Stimulated activated CD8-positive, alpha-beta memory T cell treated with anti-CD3 and anti-CD28 coated beads, Interleukin-15, amount 100 ng/mL, for 48 hours (primary cell): ENCODE measurements at regions not wholly inside any gene's neighbourhood (a gene's known extent, or its start where the extent isn't known, plus 50 kb on each side); places are given as distances from the start of the nearest gene placed in this dataset.

Source experiments
- DNase-seq, 2 donors: peaks; one replicate each; pipeline ENCODE4 v3.0.0-alpha.2; 2020; ENCODE audit warnings: low read depth in 2 of 2

DNA sequence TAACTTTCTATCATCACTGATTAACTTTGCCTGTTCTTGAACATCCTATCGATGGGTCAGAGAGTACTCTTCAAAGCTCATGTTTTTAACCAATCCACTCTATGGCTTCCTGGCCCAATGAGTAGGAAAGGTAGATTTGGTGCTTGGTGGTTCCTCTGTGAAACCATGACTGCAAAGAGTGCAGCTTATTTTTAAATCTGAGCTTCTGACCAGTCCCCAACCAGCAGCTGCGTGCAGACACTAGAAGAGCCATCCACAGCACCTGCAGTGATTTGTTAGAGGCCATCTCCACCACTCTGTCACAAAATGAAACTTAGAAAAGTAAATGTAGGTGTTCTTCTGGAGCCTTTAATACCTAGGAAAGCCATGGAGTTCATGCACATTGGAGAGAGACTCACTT lies 107.3 kb upstream of the WWC1 start:
- no peak for DNase-seq

DNA sequence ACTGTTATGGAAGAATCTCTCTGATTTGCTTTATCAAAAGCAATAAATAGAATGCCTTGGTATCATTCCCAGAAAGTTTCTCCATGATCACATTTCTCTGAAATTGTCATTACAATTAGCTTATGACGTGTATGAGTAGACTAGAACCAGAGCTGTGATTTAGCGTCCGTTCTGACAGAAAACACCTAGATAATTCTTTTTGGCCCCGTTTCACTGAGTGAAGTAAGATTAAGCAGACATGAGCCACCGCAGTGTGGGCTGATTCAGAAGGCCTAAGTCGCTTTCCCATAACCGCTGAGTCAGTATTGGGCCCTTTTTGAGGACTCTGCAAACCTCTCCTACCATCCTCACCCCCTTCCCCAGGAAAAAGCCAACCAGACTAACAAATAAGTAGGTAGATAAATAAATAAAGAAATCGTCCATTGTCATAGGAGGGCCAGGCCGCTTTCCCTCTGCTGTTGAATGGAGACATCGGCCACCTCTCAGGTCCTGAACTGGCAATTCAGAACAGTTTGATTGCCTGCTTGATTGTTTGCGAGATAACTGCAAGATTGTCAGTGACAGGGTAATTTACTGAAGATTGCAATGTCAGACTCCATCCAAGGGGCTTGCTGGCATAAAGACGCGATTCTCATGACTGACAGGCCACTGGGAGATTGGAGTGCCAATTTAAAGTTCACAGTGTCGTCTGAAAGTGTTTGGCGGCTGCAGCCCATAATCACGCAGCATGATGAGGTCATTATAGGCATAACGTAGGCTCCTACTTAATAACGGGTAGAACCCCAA lies 105.0 kb upstream of the WWC1 start:
- DNase-seq = no peak

DNA sequence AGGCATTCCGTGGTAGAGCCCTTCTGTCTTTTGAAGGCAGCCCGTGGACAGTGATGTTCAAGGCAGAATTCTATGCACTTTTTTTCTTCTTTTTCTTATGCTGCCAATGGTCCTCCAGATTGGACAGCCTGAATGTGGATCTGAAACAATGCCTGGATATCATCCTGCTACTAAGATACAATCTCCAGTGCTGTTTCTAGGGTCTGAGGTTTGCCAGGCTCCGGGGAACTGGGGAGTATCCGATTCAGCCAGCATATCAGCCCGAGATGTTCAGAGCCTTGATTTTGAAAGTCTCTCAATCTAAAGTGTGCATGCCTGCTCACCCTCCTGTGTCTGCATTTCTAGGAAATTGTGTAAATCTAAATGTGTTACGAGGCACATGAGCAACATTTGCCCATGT lies 103.8 kb upstream of the WWC1 start:
- DNase-seq = no peak

DNA sequence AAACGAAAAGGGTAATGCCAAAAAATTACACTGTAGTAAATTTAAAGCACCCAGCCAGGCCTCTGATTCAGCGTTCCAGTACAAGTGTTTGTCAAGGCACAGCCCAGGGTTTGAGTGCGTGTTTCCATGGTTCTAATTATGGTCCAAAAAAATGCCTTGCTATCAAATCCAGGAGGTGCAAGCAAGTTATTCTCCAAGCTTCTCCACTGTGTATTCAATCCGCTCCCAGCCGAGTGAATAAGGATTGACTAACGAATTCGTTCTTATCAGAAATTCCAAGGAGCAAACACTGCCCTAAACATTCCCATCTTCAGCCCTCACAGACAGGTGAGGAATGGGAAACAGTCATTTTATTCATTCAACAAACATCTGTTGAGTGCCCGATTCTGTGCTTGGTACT lies 103.3 kb upstream of the WWC1 start:
- no peak for DNase-seq

DNA sequence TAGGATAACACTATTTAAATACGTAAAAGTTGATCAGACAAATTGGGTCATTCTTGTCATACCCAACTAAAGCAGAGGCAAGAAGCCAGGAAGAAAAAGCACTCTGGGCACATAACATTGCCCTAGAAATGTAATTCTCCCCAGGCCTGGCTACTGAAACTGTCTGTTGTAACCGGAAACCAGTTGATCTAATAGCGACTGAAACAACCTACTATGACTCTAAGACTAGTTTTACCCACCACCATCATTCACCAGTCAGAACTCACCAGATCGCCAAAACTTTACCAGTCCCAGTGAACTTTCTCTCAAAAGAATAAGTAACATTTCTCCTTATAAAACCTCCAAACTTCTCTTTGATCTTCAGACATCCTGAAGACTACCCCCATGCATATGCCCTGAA lies 99.3 kb upstream of the WWC1 start:
- DNase-seq = no peak

DNA sequence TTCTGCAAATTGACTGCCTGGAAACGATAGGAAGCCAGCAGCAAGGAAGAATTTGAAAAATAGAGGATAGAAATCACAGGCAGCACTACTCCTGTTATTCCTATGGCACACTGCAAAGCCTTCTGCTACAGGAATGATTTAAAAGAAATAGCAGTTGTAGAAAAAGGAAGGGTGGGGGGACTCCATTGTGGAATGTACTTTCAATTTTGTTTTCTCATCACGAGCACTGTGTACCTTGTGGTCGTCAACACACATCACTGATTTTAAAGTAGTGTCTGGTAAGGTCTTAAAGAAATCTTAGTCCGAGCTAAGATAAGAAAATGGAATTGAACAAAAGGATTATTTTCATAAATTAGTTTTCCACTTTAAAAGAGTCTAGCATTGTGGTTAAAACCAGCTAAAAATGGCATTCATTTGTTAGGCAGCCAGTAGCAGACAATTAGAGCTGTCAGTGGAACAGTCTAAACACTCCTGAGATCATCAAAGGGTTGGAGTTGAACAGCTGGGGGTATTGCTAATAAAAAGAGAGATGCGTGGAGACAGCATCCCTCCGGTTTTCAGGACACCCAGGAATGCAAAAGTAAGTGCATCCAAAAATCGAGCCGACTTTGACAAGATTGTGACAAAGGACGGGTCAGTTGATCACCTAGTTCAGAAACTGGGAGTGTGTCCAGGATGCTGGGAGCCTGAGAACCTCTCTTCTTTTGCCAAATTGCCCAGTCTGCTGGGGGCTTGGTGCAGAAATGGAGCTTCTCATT lies 97.8 kb upstream of the WWC1 start:
- no peak for DNase-seq

DNA sequence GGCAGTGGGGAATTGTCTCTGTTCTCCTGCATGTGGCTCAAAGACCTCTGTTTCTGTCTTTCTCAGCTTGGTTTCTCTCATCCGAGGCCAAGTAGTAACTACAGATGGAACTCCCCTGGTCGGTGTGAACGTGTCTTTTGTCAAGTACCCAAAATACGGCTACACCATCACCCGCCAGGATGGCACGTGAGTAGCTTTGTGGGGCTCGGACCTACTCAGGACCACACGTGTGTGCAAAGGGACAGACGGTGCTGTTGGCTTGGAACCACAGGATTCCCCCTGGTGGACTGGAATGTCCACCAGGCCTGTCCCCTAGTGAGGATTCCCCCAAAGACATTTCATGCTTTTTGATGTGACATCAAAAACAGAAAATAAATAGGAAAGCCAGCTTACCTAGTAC lies 96.3 kb upstream of the WWC1 start:
- no peak for DNase-seq

DNA sequence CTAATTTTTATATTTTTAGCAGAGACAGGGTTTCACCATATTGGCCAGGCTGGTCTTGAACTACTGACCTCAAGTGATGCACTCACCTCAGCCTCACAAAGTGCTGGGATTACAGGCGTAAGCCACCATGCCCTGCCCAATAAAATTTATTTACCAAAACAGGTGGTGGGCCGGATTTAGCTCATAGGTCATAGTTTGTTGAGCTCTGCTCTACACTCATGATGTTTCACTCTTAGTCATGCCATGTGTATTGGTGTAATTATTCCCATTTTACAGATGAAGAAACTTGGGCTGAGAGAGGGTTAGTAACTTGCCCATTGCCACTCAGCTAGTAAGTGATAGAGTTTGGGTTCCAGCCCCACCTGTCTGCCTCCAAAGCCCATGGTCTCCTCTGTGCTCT lies 93.1 kb upstream of the WWC1 start:
- no peak for DNase-seq

DNA sequence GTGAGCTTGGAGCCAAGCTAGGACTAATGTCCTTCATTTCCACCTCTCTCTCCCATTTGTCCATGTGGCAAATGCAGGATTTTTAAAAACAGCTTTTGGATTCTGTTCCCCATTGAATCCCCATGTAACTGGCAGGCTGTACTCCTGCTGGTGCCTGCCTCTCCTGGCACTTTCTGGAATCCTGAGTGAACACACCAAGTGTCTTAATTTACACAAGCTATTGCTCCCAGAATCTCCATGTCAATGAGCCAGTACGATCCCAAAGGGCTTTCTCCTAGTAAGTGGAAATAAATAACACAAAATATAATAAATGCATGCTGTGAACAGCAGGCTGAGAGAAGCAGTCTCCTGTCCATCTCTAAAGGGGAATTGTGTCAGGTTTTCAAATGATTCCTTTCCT lies 88.4 kb upstream of the WWC1 start:
- no peak for DNase-seq

DNA sequence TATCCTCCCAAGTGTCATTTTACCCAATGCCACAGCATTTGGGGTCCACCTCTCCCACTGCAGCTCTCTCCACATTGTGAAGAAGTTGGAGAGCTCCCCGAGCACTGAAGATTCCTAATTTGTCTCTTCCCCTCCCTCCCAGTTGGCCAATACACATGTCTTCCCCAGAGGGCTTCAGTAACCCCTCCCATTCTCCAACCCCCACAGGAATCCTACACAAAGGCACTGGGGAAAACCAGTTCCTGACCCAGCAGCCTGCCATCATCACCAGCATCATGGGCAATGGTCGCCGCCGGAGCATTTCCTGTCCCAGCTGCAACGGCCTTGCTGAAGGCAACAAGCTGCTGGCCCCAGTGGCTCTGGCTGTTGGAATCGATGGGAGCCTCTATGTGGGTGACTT lies 87.3 kb upstream of the WWC1 start:
- no peak for DNase-seq

DNA sequence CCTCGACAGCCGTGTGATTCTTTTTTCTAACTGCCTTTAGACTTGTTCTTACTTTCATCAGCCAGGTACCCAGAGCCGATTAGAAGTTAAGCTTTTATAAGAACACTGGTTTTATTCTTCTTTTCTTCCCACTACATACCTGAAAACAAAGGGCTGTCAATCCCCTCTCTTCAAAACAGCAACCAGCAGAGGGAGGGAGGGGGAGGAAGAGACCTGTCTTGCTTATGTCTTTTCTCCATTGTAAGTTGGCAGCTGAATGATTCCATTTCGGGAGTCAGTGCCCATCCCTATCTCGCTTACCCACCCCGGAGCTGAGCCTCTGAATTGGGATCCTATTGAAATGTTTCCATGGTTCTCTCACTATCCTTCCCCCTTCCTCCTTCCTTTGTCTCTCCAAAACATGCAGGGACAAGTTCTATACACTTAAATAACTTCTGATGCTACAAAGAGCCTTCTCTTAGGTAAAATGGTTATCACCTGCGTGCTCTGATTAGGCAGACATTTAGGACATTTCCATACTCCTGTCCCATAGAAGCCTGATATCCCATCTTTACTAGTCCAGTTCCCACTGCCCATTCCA lies 83.9 kb upstream of the WWC1 start:
- DNase-seq = no peak

DNA sequence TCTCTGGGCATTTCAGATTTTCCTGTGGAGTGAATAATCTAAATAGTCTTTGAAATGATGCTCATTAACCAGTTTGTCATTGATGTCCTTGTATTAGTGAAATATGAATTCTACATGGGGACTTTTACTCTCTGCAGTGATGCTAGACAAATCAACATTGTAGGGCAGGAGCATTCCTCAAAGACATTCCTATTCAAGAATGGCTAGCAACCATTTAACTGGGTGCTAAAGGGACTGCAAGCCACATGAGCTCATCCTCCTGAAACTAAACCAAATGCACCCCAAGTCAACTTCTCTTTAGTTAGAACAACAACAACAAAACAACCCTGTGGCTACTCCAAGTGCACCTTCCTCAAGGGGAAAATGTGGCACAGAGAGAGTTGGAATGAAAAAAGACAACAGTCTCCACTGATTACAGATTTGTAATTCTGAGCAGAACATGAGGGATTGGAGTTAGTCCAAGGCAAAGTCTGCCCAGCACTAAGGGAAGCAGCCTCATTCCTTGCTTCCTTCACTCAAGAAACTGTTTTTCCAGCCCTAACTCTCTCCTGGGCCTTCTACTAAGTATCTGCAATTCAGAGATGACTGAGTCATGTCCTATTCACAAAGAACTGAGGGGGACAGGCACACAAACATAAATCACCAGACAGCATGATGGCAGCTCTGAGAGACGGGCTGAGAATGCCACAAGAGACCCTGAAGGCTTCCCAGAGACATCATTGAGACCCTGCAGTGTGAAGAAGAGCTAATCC lies 82.0 kb upstream of the WWC1 start:
- DNase-seq = no peak

DNA sequence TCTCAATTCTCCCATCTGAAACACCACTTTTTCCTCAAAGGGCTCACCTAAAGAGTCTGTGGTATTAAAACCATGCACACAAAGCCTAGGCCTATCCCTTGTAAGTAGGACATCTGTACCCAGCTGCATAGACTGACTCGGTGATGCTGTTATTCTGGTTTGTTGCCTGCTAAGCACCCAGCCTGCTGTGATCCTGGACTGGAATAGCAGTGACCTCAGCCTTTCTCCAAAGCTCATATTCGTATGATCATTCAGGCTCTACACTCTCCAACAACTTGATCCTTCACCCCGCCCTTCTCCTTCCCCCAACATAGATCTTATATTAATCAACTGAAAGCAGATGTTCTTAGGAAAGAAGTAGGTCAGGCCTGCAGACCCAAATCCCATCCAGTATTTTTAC lies 81.4 kb upstream of the WWC1 start:
- no peak for DNase-seq

DNA sequence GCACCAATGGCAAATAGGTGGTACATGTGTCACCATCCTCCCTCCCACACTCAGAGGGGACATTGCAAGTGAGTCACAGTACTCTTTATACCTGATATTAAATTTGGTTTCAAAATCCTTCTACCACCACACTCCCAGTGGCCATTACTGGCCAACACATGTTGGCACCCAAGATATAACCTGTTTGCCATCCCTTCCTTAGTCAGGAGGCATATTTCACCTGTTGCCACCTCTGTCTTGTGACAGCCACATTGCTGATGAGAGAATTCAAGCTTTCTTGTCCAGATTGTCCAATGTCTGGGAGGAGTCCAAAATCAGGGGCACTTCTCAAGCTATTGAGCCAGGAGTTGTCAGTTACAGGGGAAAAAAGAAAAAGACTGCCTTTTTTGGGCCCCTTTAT lies 80.2 kb upstream of the WWC1 start:
- DNase-seq = no peak

DNA sequence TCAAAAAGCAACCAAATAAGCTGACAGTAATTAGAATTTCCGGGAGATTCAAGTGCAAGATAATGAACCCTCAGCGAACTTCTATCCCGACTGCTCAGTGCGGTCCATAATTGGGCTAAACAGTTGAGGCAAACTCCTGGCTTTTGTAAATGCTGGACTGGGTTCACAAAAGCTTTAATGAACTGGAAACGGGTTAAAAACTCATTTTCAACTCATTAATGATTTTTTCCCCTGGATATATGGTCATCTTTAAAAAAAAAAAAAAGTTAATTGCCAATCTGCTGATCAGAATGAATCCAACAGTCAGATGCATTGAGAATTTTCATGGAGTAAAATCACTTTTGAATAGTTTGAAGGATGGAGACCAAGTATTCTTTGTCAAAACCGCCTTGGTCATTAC lies 79.5 kb upstream of the WWC1 start:
- no peak for DNase-seq

DNA sequence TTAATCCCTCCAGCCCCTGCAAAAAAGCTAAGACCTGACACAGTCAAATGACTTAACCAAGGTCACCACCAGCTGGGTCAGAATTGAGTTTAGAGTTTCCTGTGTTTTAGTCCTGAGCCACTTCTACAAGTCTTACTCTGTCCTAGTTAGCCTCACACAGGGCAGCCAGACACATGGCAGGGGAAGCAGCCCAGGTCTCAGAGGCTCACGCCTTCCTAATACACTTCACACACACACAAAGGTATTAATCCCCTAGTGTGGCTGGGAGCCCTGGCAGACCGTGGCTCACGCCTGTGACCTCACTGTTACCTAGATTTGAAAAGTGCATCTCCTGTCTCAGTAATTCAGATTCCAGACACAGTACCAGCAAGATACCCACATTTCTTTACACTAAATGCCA lies 77.4 kb upstream of the WWC1 start:
- no peak for DNase-seq

DNA sequence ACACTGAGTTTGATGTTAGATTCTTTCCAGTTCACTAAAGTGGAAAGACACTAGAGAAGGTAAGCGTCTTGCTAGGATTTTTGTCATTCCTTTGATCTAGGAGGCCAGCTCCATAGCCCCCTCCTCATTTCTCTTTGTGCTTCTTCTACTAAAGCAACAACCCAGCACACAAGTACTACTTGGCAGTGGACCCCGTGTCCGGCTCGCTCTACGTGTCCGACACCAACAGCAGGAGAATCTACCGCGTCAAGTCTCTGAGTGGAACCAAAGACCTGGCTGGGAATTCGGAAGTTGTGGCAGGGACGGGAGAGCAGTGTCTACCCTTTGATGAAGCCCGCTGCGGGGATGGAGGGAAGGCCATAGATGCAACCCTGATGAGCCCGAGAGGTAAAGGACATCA lies 76.6 kb upstream of the WWC1 start:
- no peak for DNase-seq

DNA sequence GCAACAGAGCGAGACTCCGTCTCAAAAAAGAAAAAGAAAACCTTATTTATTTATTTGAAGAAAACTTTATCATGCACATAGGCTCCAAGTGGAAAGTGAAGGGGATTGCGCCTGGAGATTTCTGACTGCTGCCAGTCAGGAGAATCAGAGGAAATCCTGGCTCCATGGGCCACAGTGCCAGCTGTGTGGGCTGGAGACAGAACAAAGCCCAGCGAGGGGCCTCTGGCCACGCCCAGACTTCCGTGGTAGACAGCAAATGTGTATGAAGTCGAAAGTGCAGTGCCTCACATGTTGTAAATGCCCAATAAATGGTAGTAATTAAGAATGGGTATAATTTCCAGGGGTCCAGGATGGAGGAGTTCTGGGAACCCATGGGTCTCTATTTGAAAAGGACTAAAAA lies 75.8 kb upstream of the WWC1 start:
- no peak for DNase-seq

DNA sequence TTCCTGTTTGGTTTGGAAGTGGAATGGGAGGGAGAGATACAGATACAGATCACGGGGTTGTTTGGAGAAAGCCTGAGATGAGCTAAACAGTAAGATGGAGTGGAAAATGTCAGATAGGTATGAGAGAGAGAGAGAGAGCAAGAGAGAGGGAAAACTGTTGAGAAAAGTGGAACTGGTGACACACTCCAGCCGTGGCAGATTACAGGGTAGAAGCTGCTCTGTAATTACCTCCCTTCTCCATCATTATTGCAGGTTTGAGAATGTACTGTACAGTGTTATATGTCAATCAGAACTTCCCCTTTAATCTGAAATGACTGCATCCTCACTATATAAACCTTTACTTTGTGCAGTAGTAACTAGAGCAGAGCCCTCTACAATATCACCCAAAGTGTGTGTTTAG lies 74.5 kb upstream of the WWC1 start:
- DNase-seq = no peak

DNA sequence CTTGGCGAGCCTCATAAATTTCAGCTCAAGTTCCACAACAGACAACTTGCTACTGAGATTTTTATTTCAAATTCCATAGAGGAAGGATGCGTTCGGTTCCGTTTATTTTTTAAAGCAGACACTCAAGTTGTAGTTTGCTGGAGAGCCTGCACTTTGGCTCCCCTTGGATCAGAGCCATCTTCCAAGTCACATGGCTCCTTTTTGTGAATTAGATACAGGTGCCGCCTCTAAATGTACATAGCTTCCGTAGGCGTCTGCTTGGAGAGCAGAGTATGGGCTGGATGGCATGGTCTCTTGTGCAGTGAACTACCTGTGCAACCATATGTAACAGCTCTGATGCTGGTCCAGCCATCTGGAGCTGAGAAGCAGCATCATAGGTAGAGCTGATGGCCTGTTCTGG lies 73.9 kb upstream of the WWC1 start:
- no peak for DNase-seq

DNA sequence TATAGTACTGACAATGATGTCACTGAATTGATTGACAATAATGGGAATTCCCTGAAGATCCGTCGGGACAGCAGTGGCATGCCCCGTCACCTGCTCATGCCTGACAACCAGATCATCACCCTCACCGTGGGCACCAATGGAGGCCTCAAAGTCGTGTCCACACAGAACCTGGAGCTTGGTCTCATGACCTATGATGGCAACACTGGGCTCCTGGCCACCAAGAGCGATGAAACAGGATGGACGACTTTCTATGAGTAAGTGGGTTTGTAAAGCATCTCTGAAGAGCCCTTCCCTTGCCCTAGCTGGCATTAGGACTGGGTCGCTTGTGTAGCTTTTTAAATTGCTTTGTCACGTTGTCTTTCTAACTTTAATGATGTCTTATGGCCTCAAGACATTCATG lies 72.7 kb upstream of the WWC1 start:
- DNase-seq = no peak
